ENCODE measurements at regions not wholly inside any gene's neighbourhood (a gene's known extent, or its start where the extent isn't known, plus 50 kb on each side); places are given as distances from the start of the nearest gene placed in this dataset.

- ChIA-PET CTCF (no interaction called here), POLR2A (no interaction called here)
- Mint-ChIP-seq H3K27me3 (no peaks in the 10 kb centered on the region), H3K9me3 (peaks cover under 1% of the 10 kb centered on the region), H3K4me3 (no peak overlapping the region), H3K36me3 (ENCODE audit: low read depth) (no peaks in the 10 kb centered on the region), H3K4me1 (ENCODE audit: low read depth) (no peaks in the 10 kb centered on the region), H3K27ac (no peak overlapping the region)
- intact Hi-C loops (cut with micrococcal nuclease), result no loop called here
- ATAC-seq, result no peak
- no peak for DNase-seq
- TF ChIP-seq CTCF (IDR thresholded peaks at IDR 0.05), result no peak
Measured at GRCh38 chr11:41519696-41520095, 60.2 kb upstream of the LRRC4C start.

- Mint-ChIP-seq H3K36me3 (ENCODE audit: low read depth) (no peaks in the 10 kb centered on the region), H3K9me3 (no peaks in the 10 kb centered on the region), H3K27ac (no peak overlapping the region), H3K4me1 (ENCODE audit: low read depth) (no peaks in the 10 kb centered on the region), H3K4me3 (no peak overlapping the region), H3K27me3 (no peaks in the 10 kb centered on the region)
- ChIA-PET POLR2A (no interaction called here), CTCF (no interaction called here)
- no peak for DNase-seq
- TF ChIP-seq CTCF (IDR thresholded peaks at IDR 0.05), result no peak
- intact Hi-C loops (cut with micrococcal nuclease), result no loop called here
- no peak for ATAC-seq
Measured at GRCh38 chr11:41522391-41522790, 62.9 kb upstream of the LRRC4C start.

GRCh38 chr11:41522899-41523672 is 63.6 kb upstream of the LRRC4C start:
- Mint-ChIP-seq H3K9me3 (no peaks in the 10 kb centered on the region), H3K36me3 (ENCODE audit: low read depth) (no peaks in the 10 kb centered on the region), H3K27ac (no peak overlapping the region), H3K4me1 (ENCODE audit: low read depth) (no peaks in the 10 kb centered on the region), H3K4me3 (no peak overlapping the region), H3K27me3 (no peaks in the 10 kb centered on the region)
- intact Hi-C loops (cut with micrococcal nuclease), result no loop called here
- ChIA-PET CTCF (no interaction called here), POLR2A (no interaction called here)
- no peak for TF ChIP-seq CTCF (IDR thresholded peaks at IDR 0.05)
- no peak for DNase-seq
- no peak for ATAC-seq

- H3K9me3 Mint-ChIP-seq, result peaks cover 8% of the 10 kb centered on the region
- H3K27me3 Mint-ChIP-seq, result no peaks in the 10 kb centered on the region
- no peak for ATAC-seq
- DNase-seq, result no peak
- intact Hi-C loops (cut with micrococcal nuclease), result no loop called here
- ChIA-PET CTCF (no interaction called here), POLR2A (no interaction called here)
- H3K27ac Mint-ChIP-seq, result no peak overlapping the region
- H3K36me3 Mint-ChIP-seq (ENCODE audit: low read depth), result no peaks in the 10 kb centered on the region
- no peak for TF ChIP-seq CTCF (IDR thresholded peaks at IDR 0.05)
- H3K4me1 Mint-ChIP-seq (ENCODE audit: low read depth), result no peaks in the 10 kb centered on the region
- no peak overlapping the region for H3K4me3 Mint-ChIP-seq
Measured at GRCh38 chr11:41527530-41527929, 68.1 kb upstream of the LRRC4C start.

- intact Hi-C loops (cut with micrococcal nuclease), result no loop called here
- H3K36me3 Mint-ChIP-seq (ENCODE audit: low read depth), result no peaks in the 10 kb centered on the region
- H3K4me3 Mint-ChIP-seq, result no peak overlapping the region
- DNase-seq, result no peak
- peaks cover 9% of the 10 kb centered on the region for H3K9me3 Mint-ChIP-seq
- ChIA-PET POLR2A (no interaction called here), CTCF (no interaction called here)
- H3K4me1 Mint-ChIP-seq (ENCODE audit: low read depth), result no peaks in the 10 kb centered on the region
- no peak overlapping the region for H3K27ac Mint-ChIP-seq
- TF ChIP-seq CTCF (IDR thresholded peaks at IDR 0.05), result no peak
- H3K27me3 Mint-ChIP-seq, result no peaks in the 10 kb centered on the region
- no peak for ATAC-seq
Measured at GRCh38 chr11:41532413-41532812, 73.0 kb upstream of the LRRC4C start.

All from activated CD8-positive, alpha-beta T cell treated with anti-CD3 and anti-CD28 coated beads for 36 hours (primary cell).